ENCODE measurements at regions not wholly inside any gene's neighbourhood (a gene's known extent, or its start where the extent isn't known, plus 50 kb on each side); places are given as distances from the start of the nearest gene placed in this dataset.
"Not testable (repeated sequence)": the region's sequence is repeated elsewhere in the genome, so short reads cannot be mapped to it uniquely, and the experiment has no call there.

DNA sequence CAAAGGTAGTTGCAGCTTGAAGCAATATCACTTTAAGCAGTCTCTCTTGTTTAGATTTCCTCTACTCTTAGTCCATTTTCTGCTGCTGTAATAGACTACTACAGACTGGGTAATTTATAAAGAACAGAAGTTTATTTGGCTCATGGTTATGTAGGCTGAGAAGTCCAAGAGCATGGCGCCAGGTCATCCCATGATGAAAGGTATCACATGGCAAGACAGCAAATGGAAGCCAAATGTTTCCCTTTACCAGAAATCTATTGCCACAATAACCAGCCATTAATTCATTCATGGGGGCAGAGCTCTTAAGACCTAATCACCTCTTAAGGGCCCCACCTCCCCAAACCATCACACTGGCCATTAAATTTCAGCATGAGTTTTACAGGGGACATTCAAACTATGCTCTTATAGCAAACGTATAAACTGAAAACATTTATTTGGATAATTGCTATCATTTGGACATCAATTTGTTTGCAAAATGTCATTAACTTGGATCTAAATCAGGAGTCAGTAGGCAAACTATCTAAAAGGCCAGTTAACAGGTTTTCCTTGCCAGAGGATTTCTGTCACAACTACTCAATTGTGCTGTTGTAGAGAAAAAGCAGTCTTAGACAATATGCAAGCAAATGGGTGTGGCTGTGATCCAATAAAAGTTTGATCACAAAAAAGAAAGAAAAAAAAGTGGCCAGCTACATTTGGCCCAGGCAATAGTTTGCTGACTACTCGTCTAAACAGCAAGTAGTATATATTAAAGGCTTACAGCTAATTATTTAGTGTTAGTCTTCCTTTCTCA is 75.7 kb upstream of the GUCY1A1 start:
- DNase-seq = no peak

DNA sequence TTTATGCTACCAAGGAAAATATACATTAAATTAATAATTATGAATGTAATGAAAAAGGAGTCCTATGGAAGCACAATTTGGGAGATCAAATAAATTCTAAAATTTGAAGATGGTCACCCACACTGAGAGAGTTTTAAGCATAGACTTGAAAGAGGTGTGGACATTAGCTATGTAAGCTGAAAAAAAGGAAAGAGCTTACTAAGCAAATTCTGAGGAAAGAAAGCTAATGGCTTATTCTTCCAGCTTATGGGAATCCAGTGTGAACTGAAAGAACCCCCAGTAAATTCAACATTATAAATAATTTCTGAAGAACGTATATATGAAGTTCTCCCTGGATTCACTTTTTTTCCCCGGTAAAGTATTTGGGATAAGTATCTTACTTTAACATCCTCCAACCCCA is 78.2 kb upstream of the GUCY1A1 start:
- no peak for DNase-seq

DNA sequence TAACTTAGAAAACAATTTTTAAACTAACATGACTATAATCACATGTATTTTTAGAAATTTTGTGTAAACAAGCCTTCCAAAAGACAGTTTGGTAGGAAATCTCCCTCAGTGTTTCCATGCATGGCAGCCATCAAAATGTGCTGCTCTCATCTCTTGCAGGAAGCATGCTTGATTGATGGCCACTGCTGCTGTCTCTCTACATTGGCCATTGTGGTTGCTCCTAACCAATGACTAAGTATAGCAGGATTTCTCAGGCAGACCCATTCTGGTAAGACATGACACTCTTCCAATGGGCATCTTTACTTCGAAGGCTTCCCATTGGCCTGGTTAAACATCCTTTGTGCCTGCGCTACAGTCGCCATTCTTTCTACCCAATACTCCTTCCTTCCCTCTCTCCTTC is 78.9 kb upstream of the GUCY1A1 start:
- DNase-seq = no peak

DNA sequence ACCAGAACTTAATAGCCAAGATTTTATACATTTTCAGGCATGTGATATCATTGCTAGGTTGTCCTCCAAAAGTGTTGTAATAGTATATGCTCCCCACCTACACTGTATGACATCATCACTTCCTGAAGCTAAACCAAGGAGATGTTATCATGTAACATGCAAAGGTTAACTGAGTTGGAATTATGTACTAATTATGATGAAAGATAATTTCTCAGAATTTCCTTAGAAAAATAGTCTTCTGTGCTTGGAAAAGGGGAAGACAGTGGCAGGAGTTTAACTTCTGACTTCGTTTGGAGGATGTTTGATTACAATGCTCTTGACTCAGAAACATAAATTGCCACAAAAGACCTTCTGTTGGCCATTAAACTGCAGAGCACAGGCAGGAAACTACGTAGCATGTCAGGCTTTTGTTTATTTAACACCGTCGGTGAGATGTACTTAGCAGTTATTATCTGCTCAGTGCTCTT is 83.6 kb upstream of the GUCY1A1 start:
- no peak for DNase-seq

DNA sequence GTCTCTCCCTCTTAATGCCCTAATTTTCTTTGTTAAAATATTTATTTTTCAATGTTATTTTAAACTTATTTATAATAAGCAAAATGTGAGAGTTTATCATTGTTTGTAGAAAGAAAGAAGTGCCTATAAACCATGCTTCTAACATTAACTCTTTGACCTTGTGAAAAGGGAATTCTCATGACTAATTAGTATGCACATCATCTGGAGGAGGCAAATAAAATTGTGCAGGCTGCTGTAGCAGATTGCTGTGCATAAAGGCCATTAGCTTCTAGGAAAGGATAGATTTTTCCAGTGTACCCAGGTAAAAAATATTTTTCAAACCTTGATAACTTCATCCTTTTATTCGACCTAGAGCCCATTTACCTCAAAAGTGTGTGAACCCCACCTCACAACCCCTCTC is 84.6 kb upstream of the GUCY1A1 start:
- no peak for DNase-seq

DNA sequence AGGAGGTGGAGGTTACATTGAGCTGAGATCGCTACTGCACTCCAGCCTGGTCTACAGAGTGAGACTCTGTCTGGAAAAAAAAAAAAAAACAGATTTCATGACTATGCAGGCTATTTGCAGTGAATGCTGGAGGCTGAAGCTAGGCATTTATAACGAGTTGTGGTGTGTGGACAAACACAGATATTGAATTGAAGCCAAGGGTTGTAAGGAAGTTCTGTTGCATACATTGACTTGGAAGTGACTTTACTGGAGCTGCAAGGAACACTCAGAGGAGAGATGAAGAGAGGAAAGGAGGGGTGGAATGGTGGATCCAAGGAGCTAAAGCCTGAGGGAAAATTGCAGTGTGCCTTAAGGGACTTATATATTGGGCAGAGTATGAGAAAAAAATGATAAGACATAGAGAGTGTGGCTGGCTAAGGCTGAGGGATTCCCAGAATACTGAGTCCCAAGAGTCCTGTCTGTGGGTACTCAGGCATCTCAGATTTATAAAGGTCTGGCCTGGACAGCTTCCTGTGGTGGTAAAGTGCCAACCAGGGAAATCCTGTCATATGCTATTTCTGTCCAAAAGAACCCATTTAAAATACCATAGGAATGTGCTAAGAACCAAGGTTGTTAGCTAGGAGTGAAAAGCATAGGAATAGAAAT is 87.8 kb upstream of the GUCY1A1 start:
- DNase-seq = no peak

DNA sequence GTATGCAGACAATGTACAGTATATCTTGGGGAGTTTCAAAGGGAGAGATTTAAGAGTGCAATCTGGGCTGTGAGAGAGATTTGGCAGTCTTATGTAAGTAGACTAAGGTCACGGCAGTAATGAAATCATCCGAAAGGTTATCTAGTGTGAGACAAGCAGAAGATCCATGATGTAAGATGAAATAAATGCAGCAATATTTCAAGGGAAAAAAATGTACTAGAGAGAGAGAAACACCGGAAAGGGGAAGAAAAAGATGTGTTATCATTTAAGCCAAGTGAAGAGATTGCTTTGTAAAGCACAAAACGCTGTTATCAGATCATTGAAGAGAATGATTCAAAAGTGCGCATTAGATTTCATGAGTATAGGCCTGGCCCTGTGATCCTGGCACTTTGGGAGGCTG is 88.4 kb upstream of the GUCY1A1 start:
- no peak for DNase-seq

DNA sequence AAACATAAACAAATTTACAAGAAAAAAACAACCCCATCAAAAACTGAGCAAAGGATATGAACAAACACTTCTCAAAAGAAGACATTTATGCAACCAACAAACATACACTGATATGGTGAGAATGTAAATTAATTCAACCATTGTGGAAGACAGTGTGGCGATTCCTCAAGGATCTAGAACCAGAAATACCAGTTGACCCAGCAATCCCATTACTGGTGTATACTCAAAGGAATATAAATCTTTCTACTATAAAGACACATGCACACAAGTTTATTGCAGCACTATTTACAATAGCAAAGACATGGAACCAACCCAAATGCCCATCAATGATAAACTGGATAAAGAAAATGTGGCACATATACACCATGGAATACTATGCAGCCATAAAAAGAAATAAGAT is 92.3 kb upstream of the GUCY1A1 start:
- not testable (repeated sequence) for DNase-seq

DNA sequence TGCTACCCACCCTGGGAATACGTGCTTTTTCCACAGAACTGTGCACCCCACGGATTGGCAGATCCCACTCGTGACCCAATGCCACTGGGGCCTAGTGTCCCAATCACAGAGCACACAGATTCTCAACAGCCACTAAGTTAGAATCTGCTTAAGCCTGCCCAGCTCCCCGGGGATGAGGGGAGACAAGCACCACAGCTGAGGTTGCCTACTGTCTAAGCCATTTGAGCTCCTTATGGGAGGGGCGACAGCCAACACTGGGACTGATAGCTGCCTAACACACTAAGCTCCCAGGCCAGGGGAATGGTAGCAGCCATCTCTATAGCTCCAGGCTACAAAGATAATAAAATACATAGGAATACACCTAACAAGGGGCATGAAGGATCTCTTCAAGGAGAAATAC is 93.5 kb upstream of the GUCY1A1 start:
- no peak for DNase-seq

DNA sequence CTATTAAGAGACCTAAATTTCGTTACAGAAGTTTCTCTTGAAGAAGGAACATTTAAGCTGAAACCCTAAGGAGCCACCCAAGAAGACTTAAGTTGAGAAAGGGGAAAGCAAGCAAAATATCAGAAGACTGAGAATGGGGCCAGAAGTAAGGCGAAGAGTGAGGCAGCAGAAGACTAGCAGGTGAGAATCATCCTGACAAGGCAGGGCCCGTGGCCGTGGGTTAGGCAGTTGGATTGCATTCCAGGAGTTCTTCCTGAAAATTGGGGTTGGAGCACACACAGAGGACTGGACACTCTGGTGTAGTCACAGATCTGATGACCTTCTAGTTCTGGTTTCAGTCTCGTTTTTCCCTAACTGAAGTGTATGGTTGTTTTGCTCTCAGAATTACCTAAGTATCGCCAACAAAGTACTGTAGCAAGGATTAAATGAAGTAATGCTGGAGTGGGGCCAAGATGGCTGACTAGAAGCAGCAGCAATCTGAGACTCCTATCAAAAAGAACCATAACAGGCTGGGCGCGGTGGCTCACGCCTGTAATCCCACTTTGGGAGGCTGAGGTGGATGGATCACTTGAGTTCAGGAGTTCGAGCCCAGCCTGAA is 94.4 kb upstream of the GUCY1A1 start:
- DNase-seq = no peak

DNA sequence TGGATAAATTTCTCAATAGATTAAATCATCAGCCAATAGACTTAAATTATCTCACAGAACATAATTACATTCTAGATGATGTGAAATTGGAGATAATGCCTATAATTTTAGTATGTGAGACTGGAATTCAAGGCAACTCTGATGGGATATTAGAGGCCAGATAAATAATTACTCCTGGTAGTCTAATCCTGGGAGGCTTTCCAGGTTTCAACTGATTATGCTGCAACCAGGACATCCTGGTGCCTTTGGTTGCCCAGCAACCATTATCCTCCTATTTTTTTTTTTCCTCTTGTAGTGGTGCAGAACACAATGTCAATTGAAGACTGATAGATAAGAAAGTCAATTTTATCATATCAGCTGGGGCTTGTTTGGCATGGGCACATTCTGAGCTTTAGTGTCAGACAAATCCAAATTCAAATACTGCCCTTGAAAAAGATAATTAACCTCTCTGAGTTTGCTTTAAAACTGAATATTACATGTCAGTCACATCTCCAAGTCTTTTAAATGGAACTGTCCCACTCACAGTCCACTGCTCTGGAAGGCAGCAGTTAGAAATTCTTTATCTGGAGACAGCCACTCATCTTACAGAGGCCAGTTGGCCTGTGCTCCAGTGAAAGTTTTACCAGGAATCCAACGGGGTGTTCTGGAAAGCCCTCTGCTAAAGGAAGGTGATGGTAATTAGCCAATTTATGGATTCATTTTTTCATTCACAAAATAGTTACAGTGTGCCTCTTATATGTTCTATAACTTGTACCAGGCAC is 95.3 kb upstream of the GUCY1A1 start:
- DNase-seq = no peak

DNA sequence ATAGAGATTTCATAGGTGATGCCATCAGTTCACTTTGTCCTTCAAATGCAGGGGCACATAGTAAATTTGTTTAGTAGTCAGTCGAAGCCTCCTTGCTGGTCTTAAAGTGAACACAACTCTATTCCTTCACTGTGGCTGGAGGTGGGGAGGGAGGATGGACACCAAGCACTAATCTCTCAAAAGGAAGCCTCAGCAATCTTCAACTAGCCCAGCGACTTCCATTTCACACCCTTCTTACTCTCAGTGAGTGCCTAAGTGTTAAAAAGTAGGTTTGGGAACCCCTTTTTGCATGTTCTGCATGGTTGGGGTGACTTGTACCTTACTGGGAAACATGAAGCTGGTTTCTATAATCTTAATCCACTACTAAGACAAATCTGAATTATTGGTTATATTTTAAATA is 96.0 kb upstream of the GUCY1A1 start:
- no peak for DNase-seq

DNA sequence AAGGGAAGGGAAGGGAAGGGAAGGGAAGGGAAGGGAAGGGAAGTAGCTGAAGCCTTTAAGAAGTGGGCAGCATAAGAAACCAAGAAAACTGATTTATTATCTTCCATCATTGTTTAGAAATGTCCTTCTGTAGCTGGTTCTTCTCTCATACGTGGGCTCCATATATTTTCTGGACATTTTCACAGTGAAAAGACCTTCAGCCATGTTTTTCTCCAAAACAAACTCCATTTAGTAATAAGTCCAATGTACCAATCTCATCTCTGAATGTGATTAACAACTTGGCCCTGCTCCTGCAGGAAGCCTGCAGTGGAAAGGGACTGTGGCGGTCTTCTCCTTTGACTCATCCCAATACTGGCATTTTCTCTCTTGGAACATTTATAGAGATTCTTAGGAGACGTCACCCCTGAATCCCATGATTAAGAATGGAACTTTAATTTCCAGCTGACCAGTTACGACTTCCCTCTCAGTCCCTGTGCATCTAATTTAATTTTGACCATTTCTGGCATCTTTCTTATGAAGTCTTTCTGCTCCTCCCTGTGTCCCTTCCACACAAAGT is 96.6 kb upstream of the GUCY1A1 start:
- no peak for DNase-seq

DNA sequence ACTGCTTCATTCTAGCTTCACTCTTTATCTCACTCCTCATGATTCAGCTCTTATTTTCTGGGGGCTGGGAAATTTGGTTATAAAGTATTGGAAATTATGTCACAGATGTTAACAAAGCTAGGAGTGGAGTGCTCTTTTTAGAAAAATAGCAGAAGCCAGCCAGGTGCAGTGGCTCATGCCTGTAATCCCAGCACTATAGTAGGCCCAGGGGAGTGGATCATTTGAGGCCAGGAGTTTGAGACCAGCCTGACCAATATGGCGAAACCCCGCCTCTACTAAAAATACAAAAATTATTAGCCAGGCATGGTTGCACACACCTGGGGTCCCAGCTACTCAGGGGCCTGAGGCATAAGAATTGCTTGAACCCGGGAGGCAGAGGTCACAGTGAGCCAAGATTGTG is 97.2 kb upstream of the GUCY1A1 start:
- DNase-seq = no peak

DNA sequence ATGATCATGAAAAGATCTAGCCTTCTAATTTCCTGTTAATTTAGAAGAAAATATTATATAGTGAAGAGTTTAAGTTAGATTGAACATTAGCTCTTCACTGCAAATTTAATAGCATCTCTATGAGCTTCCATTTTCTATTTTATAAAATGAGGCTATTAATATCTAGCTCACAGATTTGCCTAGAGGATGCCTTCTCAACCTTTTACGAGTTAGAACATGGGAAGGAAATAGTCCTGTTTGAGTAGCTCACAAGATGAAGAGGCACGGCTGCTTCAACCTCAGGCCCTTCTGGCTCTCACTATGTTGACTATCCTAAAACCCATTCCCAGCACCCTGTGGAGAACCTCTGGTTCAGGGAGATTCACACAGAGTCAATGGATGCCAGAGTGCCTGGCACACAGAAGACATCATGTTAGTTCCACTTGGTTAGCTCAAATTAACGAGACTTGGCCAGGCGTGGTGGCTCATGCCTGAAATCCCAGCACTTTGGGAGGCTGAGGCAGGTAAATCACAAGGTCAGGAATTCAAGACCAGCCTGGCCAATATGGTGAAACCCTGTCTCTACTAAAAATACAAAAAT is 97.9 kb upstream of the GUCY1A1 start:
- DNase-seq = peak; percentile 66

DNA sequence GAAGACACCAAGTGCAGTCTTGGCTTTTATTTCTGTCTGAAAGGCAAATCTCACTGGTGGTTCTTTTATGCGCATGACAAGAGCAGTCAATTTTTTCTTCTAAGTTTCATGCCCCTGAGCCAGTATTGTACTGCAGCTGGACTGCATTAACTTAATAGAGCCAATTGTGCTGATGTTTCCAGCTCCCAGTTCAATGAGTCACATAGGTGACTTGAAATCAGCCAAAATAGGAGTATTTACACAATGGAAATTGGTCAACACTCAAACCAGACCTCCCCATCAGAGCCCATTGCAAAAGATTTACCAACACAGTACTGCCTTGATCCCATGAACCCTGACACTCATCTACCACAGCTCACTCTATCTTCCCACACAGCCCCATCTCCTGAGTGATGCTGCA is 100.3 kb upstream of the GUCY1A1 start:
- DNase-seq = no peak

DNA sequence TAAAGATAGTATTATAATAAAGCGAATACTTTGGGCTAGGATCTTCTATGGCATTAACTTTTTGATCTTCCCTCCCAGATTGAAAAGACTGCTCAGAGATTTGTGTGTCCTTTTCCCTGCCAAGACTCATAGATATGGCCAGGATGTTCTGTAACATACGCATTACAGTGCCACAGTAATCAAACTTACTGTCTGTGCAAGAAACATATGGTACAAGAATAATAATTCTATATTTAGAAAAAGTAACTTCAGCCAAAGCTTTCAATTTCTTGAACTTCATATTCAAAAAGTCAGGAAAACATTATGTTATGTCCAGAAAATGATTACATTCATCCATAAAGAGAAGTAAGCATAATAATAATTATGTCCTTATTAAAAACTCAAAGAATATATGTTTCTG is 100.9 kb upstream of the GUCY1A1 start:
- DNase-seq = no peak

DNA sequence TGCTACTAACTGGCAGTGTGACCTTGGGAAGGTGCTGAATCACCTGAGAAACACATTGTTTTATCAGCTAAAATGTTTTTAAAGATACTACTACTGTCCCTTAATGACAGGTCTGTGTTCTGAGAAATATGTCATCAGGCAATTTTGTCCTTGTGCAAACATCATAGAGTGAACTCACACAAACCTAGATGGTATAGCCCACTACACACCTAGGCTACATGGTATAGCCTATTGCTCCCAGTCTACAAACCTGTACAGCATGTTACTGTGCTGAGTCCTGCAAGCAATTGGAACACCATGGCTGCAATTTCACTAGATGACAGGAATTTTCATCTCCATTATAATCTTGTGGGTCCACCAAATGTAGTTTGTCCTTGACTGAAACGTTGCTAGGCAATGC is 101.3 kb upstream of the GUCY1A1 start:
- no peak for DNase-seq

DNA sequence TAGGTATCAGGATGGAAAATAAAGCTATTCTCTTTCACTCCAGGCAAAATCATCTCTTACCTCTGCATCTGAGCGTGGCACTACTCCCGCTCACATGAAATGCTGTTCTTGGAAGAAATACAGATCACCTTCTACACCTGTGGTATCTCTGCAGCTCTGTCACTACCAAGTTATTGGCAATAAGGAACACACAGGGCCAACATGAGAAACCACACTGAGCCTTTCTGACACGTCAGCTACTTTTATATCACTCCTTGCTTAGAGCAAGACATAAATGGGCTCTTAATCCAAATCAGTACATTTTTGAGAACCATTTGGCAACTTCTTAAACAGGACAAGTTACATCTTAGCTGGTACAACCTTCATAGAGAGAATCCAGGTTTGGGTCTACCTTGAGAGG is 101.8 kb upstream of the GUCY1A1 start:
- DNase-seq = no peak

DNA sequence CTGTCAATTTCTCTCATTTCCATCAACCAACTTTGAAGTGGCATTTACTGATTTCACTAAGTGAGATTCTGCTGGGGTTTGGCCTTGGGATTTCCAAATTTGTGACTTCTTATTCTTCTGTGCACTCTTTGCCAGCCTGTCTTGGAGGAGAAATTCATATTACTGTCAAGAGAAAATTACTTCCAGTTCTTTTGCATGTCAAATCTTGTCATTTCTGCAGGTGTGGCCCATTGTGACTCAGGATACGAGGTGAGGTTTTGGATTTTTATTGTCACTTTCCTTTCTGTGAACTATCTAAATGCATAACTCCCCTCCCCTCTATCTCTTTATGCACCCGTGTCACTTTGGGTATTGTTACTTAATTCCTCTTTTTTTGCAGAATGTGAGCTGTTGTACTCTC is 102.6 kb upstream of the GUCY1A1 start:
- no peak for DNase-seq

DNA sequence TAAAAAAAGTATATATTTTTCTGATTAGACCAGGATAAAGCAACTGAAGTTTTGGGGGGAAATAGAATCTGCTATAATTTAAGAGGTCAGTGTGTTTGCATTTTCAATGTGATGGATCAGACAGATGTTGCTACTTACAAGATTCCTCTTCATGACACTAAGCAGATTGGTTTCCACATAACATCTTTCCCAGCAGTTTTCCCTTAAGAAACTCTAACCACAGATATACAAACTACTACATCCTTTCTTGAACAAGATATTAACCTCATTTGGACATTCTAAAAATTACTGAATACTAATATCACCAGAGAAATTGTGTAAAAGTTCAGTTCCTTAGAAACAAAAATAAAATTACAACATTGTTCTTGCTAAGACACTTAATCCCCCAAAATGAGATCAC is 106.7 kb upstream of the GUCY1A1 start:
- no peak for DNase-seq

DNA sequence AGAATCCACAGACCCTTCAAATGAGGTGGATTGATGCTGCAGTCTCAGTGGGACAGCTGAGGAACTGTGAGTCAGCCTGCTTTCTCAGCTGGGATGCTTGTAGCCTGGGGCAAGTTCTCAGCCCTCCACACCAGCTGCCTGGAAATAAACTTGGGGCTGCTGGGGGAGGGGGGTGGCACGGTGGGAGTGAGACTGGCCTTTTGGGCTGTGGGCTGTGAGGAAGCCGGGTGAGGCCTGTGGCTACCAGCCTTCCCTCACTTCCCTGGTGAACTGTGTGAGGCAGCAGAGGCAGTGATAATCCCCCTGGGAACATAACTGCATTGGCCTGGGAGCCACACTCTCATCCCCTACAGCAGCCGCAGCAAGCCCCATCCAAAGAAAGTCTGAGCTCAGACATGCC is 114.5 kb upstream of the GUCY1A1 start:
- DNase-seq = no peak

DNA sequence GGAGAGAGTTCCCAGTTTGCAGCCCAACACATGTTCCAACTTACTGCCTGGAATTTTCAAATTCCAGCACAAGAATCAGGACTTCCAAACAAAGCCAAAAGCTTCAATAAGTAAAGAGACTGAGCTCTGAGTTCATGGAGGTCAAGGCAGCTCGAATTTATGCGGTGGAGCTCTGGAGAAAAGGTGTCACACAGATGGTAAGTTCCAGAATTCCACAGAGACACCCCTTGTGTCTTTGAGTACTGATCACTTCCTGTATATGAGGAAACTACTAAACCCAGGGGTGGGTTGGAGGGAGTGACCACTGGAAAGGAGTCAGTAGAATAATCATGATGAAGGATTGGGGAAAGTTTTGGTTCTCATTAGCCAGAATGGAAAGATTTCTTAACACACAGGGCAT is 118.5 kb upstream of the GUCY1A1 start:
- DNase-seq = peak; percentile 31

Data from eye (tissue), 1 donor.